Lower leg skin (tissue), 3 donors: ENCODE measurements at regions not wholly inside any gene's neighbourhood (a gene's known extent, or its start where the extent isn't known, plus 50 kb on each side); places are given as distances from the start of the nearest gene placed in this dataset.
"Not testable (repeated sequence)": the region's sequence is repeated elsewhere in the genome, so short reads cannot be mapped to it uniquely, and the experiment has no call there.

ENCODE experiments used
- POLR2A ChIP-seq, 2 donors: fragments of 450-650 bp; IDR thresholded peaks; one replicate each; pipeline ENCODE4 v1.6.1; 2016 to 2017; ENCODE audit warnings: antibody characterized with exemption in 2 of 2, mild to moderate bottlenecking in 1 of 2, moderate library complexity in 1 of 2
- TF ChIP-seq, protein P1 (sequence below), 3 donors: fragments of 450-650 bp; IDR thresholded peaks; one replicate each; pipeline ENCODE4 v1.5.1; 2016; ENCODE audit warnings: antibody characterized with exemption in 3 of 3, mild to moderate bottlenecking in 3 of 3, moderate library complexity in 2 of 3

DNA sequence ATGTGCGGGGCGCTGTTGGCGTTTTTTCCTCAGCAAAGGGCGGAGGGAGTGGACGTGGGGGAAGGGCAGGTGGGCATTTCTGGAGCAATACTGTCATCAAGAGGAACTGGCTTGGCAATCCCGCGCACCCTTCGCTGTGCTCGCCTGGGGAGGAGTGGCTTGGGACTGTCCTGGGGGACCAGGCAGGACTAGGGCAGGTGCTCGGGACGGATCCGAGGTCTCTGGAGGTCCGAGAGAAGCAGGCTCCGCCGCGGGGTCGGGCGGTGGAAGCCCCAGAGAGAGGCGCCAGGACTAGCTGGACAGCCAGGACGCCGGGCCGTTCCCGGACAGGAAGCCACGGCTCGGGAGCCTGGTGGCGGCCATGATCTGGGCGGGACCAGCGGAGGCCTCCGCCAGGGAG lies 282.5 kb upstream of the AGTR2 start:
- TF ChIP-seq, protein P1, sequence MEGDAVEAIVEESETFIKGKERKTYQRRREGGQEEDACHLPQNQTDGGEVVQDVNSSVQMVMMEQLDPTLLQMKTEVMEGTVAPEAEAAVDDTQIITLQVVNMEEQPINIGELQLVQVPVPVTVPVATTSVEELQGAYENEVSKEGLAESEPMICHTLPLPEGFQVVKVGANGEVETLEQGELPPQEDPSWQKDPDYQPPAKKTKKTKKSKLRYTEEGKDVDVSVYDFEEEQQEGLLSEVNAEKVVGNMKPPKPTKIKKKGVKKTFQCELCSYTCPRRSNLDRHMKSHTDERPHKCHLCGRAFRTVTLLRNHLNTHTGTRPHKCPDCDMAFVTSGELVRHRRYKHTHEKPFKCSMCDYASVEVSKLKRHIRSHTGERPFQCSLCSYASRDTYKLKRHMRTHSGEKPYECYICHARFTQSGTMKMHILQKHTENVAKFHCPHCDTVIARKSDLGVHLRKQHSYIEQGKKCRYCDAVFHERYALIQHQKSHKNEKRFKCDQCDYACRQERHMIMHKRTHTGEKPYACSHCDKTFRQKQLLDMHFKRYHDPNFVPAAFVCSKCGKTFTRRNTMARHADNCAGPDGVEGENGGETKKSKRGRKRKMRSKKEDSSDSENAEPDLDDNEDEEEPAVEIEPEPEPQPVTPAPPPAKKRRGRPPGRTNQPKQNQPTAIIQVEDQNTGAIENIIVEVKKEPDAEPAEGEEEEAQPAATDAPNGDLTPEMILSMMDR (IDR thresholded peaks at IDR 0.05), result not testable (repeated sequence)
- TF ChIP-seq POLR2A (IDR thresholded peaks at IDR 0.05), result not testable (repeated sequence)
